Gastrocnemius medialis (tissue), 4 donors: ENCODE measurements at regions not wholly inside any gene's neighbourhood (a gene's known extent, or its start where the extent isn't known, plus 50 kb on each side); places are given as distances from the start of the nearest gene placed in this dataset.

Experiments
- POLR2A ChIP-seq, 2 donors: fragments of 450-650 bp; IDR thresholded peaks; one replicate each; pipeline ENCODE4 v1.6.1; 2017; ENCODE audit warnings: antibody characterized with exemption in 2 of 2, mild to moderate bottlenecking in 2 of 2, moderate library complexity in 2 of 2
- TF ChIP-seq, protein P1 (sequence below), 5 experiments: fragments of 450-650 bp in 3 of 5; fragments of 200-600 bp in 2 of 5; sonication (generic) in 2 of 5; IDR thresholded peaks in 4 of 5; conservative IDR thresholded peaks in 1 of 5; 1 replicate in 4 of 5; 2 replicates in 1 of 5; pipeline ENCODE4 v1.5.1; 2016 to 2019; ENCODE audit warnings: antibody characterized with exemption in 5 of 5, mild to moderate bottlenecking in 3 of 5, moderate library complexity in 3 of 5

GRCh38 chr10:6833458-6834011, 253.5 kb upstream of the PRKCQ start:
- TF ChIP-seq, protein P1, sequence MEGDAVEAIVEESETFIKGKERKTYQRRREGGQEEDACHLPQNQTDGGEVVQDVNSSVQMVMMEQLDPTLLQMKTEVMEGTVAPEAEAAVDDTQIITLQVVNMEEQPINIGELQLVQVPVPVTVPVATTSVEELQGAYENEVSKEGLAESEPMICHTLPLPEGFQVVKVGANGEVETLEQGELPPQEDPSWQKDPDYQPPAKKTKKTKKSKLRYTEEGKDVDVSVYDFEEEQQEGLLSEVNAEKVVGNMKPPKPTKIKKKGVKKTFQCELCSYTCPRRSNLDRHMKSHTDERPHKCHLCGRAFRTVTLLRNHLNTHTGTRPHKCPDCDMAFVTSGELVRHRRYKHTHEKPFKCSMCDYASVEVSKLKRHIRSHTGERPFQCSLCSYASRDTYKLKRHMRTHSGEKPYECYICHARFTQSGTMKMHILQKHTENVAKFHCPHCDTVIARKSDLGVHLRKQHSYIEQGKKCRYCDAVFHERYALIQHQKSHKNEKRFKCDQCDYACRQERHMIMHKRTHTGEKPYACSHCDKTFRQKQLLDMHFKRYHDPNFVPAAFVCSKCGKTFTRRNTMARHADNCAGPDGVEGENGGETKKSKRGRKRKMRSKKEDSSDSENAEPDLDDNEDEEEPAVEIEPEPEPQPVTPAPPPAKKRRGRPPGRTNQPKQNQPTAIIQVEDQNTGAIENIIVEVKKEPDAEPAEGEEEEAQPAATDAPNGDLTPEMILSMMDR (IDR thresholded peaks at IDR 0.05 in 4 of 5, conservative IDR thresholded peaks at IDR 0.05 in 1 of 5) = no peak
- no peak for TF ChIP-seq POLR2A (IDR thresholded peaks at IDR 0.05)
